ENCODE measurements at regions not wholly inside any gene's neighbourhood (a gene's known extent, or its start where the extent isn't known, plus 50 kb on each side); places are given as distances from the start of the nearest gene placed in this dataset.
"Not testable (repeated sequence)": the region's sequence is repeated elsewhere in the genome, so short reads cannot be mapped to it uniquely, and the experiment has no call there.

- TF ChIP-seq CTCF (IDR thresholded peaks at IDR 0.05; ENCODE audit: low read depth, low read length): no peak
- DNase-seq (ENCODE audit: extremely low read depth, low read depth): no peak
Measured at GRCh38 chr2:239866350-239866749, 158.8 kb downstream of the NDUFA10 start.

GRCh38 chr2:239865856-239866255 is 159.3 kb downstream of the NDUFA10 start:
- not testable (repeated sequence) for DNase-seq (ENCODE audit: extremely low read depth, low read depth)

- TF ChIP-seq CTCF (IDR thresholded peaks at IDR 0.05; ENCODE audit: low read depth, low read length): no peak
- DNase-seq (ENCODE audit: extremely low read depth, low read depth): no peak
Measured at GRCh38 chr2:239865059-239865639, 160.0 kb downstream of the NDUFA10 start.

- DNase-seq (ENCODE audit: extremely low read depth, low read depth): no peak
- TF ChIP-seq CTCF (IDR thresholded peaks at IDR 0.05; ENCODE audit: low read depth, low read length): no peak
Measured at GRCh38 chr2:239864247-239865058, 160.7 kb downstream of the NDUFA10 start.

- TF ChIP-seq CTCF (IDR thresholded peaks at IDR 0.05; ENCODE audit: low read depth, low read length): no peak
Measured at GRCh38 chr2:239862613-239863012, 162.5 kb downstream of the NDUFA10 start.

GRCh38 chr2:239858179-239858578 is 167.0 kb downstream of the NDUFA10 start:
- TF ChIP-seq CTCF (IDR thresholded peaks at IDR 0.05; ENCODE audit: low read depth, low read length): no peak
- DNase-seq (ENCODE audit: extremely low read depth, low read depth): no peak

More at GRCh38 chr2:239862613-239863012, 162.5 kb downstream of the NDUFA10 start:
- no peak for DNase-seq (ENCODE audit: extremely low read depth, low read depth)

- DNase-seq (ENCODE audit: extremely low read depth, low read depth): no peak
- TF ChIP-seq CTCF (IDR thresholded peaks at IDR 0.05; ENCODE audit: low read depth, low read length): no peak
Measured at GRCh38 chr2:239857591-239857990, 167.6 kb downstream of the NDUFA10 start.
